Smooth muscle cell (in vitro differentiated cells): ENCODE measurements at regions not wholly inside any gene's neighbourhood (a gene's known extent, or its start where the extent isn't known, plus 50 kb on each side); places are given as distances from the start of the nearest gene placed in this dataset.
A peak's percentile ranks its signal among the peaks of the same experiment; 100 is the strongest.

Experiments
- DNase-seq: peaks from one replicate; lab custom pipeline; 2025; ENCODE audit not compliant: unreplicated experiment; lab: John Stamatoyannopoulos, UW
- H2AFZ ChIP-seq: fragments of 200-600 bp; sonication (generic); 2 replicates; pipeline ENCODE4 v1.6.0; 2016; ENCODE audit warnings: antibody characterized with exemption, low read depth, mild to moderate bottlenecking
- H3F3A ChIP-seq: fragments of 200-600 bp; sonication (generic); 2 replicates; pipeline ENCODE4 v1.6.0; 2017; ENCODE audit warnings: antibody characterized with exemption, low read depth
- H3K27ac ChIP-seq: fragments of 200-600 bp; sonication (generic); 2 replicates; pipeline ENCODE4 v1.5.1; 2016; ENCODE audit warnings: low read depth, mild to moderate bottlenecking
- H3K27me3 ChIP-seq: fragments of 200-600 bp; sonication (generic); 2 replicates; pipeline ENCODE4 v1.6.1; 2016; ENCODE audit warnings: low read depth, mild to moderate bottlenecking
- H3K36me3 ChIP-seq: fragments of 200-600 bp; sonication (generic); 2 replicates; pipeline ENCODE4 v1.5.1; 2016; ENCODE audit warnings: low read depth
- H3K4me1 ChIP-seq: fragments of 200-600 bp; sonication (generic); 2 replicates; pipeline ENCODE4 v1.5.1; 2016; ENCODE audit warnings: low read depth
- H3K4me2 ChIP-seq: fragments of 200-600 bp; sonication (generic); 2 replicates; pipeline ENCODE4 v1.6.0; 2016; ENCODE audit warnings: mild to moderate bottlenecking
- H3K4me3 ChIP-seq: fragments of 200-600 bp; sonication (generic); 2 replicates; pipeline ENCODE4 v1.5.1; 2016; ENCODE audit warnings: mild to moderate bottlenecking
- H3K79me2 ChIP-seq: fragments of 200-600 bp; sonication (generic); 2 replicates; pipeline ENCODE4 v1.6.0; 2016; ENCODE audit warnings: low read depth, mild to moderate bottlenecking
- H3K9ac ChIP-seq: fragments of 200-600 bp; sonication (generic); 2 replicates; pipeline ENCODE4 v1.6.0; 2016; ENCODE audit warnings: low read depth
- H3K9me3 ChIP-seq: fragments of 200-600 bp; sonication (generic); replicated peaks from 2 replicates; pipeline ENCODE4 v1.5.1; 2016; ENCODE audit warnings: low read depth
- H4K20me1 ChIP-seq: fragments of 200-600 bp; sonication (generic); 2 replicates; pipeline ENCODE4 v1.6.0; 2016; ENCODE audit warnings: low read depth
- CTCF ChIP-seq: fragments of 200-600 bp; sonication (generic); IDR thresholded peaks from 2 replicates; pipeline ENCODE4 v1.5.1; 2017; ENCODE audit warnings: borderline replicate concordance, mild to moderate bottlenecking, antibody characterized with exemption; ENCODE audit not compliant: insufficient read depth, poor library complexity, severe bottlenecking
- WGBS: methylation state at CpG from one replicate; pipeline ENCODE4 v1.1.7; 2016; ENCODE audit warnings: low lambda C conversion rate; 5-methylcytosine and 5-hydroxymethylcytosine counted together

DNA sequence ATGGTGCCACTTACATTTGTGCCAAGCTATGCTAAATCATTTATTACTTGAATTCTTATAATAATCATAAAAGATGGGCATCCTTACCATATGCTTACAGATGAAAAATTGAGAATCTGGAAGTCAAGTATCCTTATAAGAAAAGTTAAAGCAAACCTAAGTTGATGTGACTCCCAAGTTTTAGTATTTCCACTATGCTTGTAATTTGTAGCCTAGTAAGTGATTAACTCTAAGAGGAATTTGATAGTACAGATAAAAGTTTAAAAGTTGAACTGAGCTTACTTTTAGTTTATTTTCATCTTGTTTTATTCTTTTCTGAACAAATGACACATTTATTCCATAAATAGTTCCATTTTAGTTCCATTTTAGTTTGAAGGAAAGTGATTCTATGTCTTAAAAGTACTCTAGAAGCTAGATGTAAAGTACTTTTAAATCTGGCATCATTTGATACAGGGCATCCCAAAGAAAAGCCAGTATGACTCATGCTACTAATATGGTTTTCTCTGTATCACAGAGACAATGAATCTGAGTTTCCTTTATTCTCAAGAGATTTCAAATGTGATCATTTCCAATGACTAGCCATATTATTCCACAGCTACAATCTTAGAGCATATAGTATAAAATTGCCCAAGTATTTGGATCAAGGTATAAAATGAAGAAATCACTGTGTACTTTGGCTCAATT lies 596.0 kb downstream of the SLC16A7 start:
- Histone ChIP-seq H2AFZ (no peak overlapping the region), H3K4me2 (no peak overlapping the region), H3K79me2 (no peaks in the 10 kb centered on the region), H3K9ac (no peak overlapping the region), H3K36me3 (no peaks in the 10 kb centered on the region), H3F3A (no peaks in the 10 kb centered on the region), H3K4me3 (no peak overlapping the region), H4K20me1 (no peaks in the 10 kb centered on the region), H3K4me1 (no peaks in the 10 kb centered on the region), H3K27me3 (no peaks in the 10 kb centered on the region), H3K9me3 (no peaks in the 10 kb centered on the region), H3K27ac (no peak overlapping the region)
- no peak for TF ChIP-seq CTCF
- no peak for DNase-seq

DNA sequence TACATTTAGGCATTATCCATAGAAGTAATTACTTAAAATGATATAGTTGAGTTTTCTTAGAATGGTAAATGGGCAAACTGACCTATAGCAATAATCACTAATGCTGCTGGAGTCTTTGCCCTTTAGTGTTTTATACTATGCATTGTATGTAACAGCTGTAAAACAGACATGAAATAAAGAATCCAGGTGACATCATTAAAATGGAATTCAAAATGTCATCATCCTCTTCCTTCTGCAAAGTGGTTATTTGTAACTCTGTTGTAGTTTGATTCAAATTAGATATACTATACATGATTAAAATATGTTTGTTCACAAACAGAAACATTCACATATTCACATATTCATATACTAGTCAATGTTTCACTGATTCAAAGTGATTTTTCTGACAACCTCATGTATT lies 598.8 kb downstream of the SLC16A7 start:
- no peaks in the 10 kb centered on the region for H3K27me3 ChIP-seq
- no peaks in the 10 kb centered on the region for H3F3A ChIP-seq
- no peaks in the 10 kb centered on the region for H3K4me1 ChIP-seq
- H3K4me3 ChIP-seq, result no peak overlapping the region
- H4K20me1 ChIP-seq, result no peaks in the 10 kb centered on the region
- no peaks in the 10 kb centered on the region for H3K36me3 ChIP-seq
- H3K79me2 ChIP-seq, result no peaks in the 10 kb centered on the region
- H3K9me3 ChIP-seq, result no peaks in the 10 kb centered on the region
- H3K4me2 ChIP-seq, result no peak overlapping the region
- H3K9ac ChIP-seq, result no peak overlapping the region
- peak overlapping the region; percentile 8 for H2AFZ ChIP-seq
- no peak overlapping the region for H3K27ac ChIP-seq
- DNase-seq, result no peak
- no peak for TF ChIP-seq CTCF

GRCh38 chr12:60195483-60195882 lies 599.7 kb downstream of the SLC16A7 start:
- Histone ChIP-seq H3K27me3 (no peaks in the 10 kb centered on the region), H3K27ac (no peak overlapping the region), H3K9ac (no peak overlapping the region), H3K79me2 (no peaks in the 10 kb centered on the region), H3K4me3 (no peak overlapping the region), H3K4me2 (no peak overlapping the region), H3K36me3 (no peaks in the 10 kb centered on the region), H4K20me1 (no peaks in the 10 kb centered on the region), H2AFZ (no peak overlapping the region), H3F3A (no peaks in the 10 kb centered on the region), H3K9me3 (no peaks in the 10 kb centered on the region), H3K4me1 (no peaks in the 10 kb centered on the region)
- 79% methylated on average over 1 of the region's 1 CpG for WGBS
- no peak for DNase-seq
- no peak for TF ChIP-seq CTCF

DNA sequence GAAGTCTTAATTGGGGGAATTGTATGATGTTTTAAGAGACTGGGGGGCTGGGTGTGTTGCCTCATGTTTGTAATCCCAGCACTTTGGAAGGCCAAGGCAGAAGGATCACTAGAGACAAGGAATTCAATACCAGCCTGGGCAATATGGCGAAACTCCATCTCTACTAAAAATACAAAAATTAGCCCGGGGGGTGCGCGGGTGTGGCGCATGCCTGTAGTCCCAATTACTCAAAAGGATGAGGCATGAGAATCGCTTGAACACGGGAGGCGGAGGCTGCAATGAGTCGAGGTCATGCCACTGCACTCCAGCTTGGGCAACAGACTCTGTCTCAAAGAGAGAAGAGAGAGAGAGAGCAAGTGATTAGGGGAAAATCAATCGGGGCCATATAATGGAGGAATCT lies 600.5 kb downstream of the SLC16A7 start:
- Histone ChIP-seq H3K9ac (no peak overlapping the region), H3K4me1 (no peaks in the 10 kb centered on the region), H4K20me1 (no peaks in the 10 kb centered on the region), H3K27me3 (no peaks in the 10 kb centered on the region), H2AFZ (no peak overlapping the region), H3K9me3 (no peaks in the 10 kb centered on the region), H3F3A (no peaks in the 10 kb centered on the region), H3K4me3 (no peak overlapping the region), H3K4me2 (no peak overlapping the region), H3K79me2 (no peaks in the 10 kb centered on the region), H3K27ac (no peak overlapping the region), H3K36me3 (no peaks in the 10 kb centered on the region)
- no peak for DNase-seq
- WGBS, result 97% methylated on average over 10 of the region's 10 CpGs
- TF ChIP-seq CTCF, result no peak
